Keratinocyte (primary cell): ENCODE measurements at regions not wholly inside any gene's neighbourhood (a gene's known extent, or its start where the extent isn't known, plus 50 kb on each side); places are given as distances from the start of the nearest gene placed in this dataset.

Experiments used
- CTCF ChIP-seq, 3 experiments: IDR thresholded peaks in 1 of 3; conservative IDR thresholded peaks in 1 of 3; optimal IDR thresholded peaks in 1 of 3; 2 replicates in 2 of 3; 3 replicates in 1 of 3; pipeline versions ENCODE3 to v1.5.1; 2011; ENCODE audit warnings: low read length in 3 of 3, mild to moderate bottlenecking in 3 of 3, moderate library complexity in 2 of 3, control low read depth in 1 of 3, inconsistent platforms in 1 of 3; ENCODE audit not compliant: insufficient read depth in 2 of 3; ENCODE audit errors: extremely low read depth in 1 of 3
- EZH2 ChIP-seq: IDR thresholded peaks from one replicate; pipeline ENCODE4 v1.6.1; 2012; ENCODE audit warnings: inconsistent platforms, mild to moderate bottlenecking, low read length, moderate library complexity

GRCh38 chr7:18180685-18181084 lies 153.0 kb upstream of the PRPS1L1 start:
- TF ChIP-seq CTCF (optimal IDR thresholded peaks at IDR 0.05 in 1 of 3, IDR thresholded peaks at IDR 0.05 in 1 of 3, conservative IDR thresholded peaks at IDR 0.05 in 1 of 3; ENCODE audit: extremely low read depth in 1 of 3, insufficient read depth in 2 of 3, low read length in 3 of 3) (no peak), EZH2 (no peak)
